ENCODE measurements at regions not wholly inside any gene's neighbourhood (a gene's known extent, or its start where the extent isn't known, plus 50 kb on each side); places are given as distances from the start of the nearest gene placed in this dataset.

DNA sequence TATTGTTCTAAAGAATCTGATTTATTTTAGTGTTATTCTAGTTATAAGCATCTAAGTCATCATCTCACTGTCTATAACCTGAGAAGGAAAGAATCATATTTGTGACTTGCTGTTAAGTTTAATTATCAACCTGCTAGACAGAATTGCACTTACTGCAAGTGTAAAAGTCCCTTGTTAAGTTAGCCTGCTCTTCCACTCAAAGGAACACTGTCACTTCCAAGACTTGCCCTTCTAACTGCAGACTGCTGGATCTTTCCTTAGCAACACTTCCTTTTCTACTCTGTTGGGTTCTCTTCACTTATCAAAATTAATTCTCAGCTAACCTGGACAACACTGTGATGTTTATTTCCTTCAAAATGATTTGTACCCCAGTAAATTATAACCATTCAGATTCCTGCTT is 323.2 kb upstream of the TFPI start:
- intact Hi-C loops (cut with micrococcal nuclease; ENCODE audit: unreplicated experiment), result no loop called here
- POLR2A ChIA-PET, result interaction anchor here (0.9 kb wide), 1 partner anchor 16 kb away, joined by 3 read pairs; no protein-coding TSS in a partner anchor
- BruUV-seq (replicated peaks), result no TSS peak
- H3K27ac ChIP-seq (ENCODE audit: low read depth, low read length, poor library complexity, severe bottlenecking), result no peak overlapping the region
- no peak overlapping the region for H3K4me3 ChIP-seq (ENCODE audit: low read depth, low read length, poor library complexity, severe bottlenecking)
- H3K36me3 ChIP-seq (ENCODE audit: insufficient read depth, low read length), result no peaks in the 10 kb centered on the region
- no peaks in the 10 kb centered on the region for H3K9me2 ChIP-seq (ENCODE audit: insufficient read depth, low read length)
- H3K4me1 ChIP-seq (ENCODE audit: insufficient read depth, low read length, poor library complexity, severe bottlenecking), result no peaks in the 10 kb centered on the region
- CTCF ChIA-PET (ENCODE audit: unreplicated experiment), result no interaction called here
- no peak overlapping the region for H2AFZ ChIP-seq (ENCODE audit: low read length)
- H3K9me3 ChIP-seq (ENCODE audit: low read length), result no peaks in the 10 kb centered on the region
- no peak for DNase-seq (ENCODE audit: low spot score)
- H3K4me2 ChIP-seq (ENCODE audit: low read length), result no peak overlapping the region
- no peaks in the 10 kb centered on the region for H4K20me1 ChIP-seq (ENCODE audit: insufficient read depth, low read length)
- no peaks in the 10 kb centered on the region for H3K79me2 ChIP-seq (ENCODE audit: insufficient read depth, low read depth, low read length)
- TF ChIP-seq EZH2phosphoT487 (IDR thresholded peaks at IDR 0.05; ENCODE audit: borderline replicate concordance, low read depth, low read length), result no peak
- TF ChIP-seq, protein P1, sequence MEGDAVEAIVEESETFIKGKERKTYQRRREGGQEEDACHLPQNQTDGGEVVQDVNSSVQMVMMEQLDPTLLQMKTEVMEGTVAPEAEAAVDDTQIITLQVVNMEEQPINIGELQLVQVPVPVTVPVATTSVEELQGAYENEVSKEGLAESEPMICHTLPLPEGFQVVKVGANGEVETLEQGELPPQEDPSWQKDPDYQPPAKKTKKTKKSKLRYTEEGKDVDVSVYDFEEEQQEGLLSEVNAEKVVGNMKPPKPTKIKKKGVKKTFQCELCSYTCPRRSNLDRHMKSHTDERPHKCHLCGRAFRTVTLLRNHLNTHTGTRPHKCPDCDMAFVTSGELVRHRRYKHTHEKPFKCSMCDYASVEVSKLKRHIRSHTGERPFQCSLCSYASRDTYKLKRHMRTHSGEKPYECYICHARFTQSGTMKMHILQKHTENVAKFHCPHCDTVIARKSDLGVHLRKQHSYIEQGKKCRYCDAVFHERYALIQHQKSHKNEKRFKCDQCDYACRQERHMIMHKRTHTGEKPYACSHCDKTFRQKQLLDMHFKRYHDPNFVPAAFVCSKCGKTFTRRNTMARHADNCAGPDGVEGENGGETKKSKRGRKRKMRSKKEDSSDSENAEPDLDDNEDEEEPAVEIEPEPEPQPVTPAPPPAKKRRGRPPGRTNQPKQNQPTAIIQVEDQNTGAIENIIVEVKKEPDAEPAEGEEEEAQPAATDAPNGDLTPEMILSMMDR (conservative IDR thresholded peaks at IDR 0.05; ENCODE audit: low read length), result no peak

DNA sequence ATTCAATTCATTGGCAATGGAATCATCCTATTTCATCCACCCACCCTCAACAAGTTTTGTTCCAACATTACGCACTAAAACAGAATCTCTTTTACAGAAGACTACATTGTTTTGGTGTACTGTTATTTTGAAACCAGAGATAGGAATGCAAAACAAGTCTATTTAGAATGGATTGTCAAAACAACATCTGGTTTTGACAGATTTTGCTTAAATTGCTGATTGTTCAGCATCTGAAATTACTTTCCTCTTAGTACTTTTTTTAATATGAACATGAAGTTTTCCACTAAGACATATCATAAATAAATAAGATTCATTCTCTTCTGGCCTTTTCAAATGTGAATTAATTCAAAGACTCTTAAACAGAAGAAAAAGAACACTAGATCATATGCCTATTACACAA is 323.9 kb upstream of the TFPI start:
- POLR2A ChIA-PET, result no interaction called here

DNA sequence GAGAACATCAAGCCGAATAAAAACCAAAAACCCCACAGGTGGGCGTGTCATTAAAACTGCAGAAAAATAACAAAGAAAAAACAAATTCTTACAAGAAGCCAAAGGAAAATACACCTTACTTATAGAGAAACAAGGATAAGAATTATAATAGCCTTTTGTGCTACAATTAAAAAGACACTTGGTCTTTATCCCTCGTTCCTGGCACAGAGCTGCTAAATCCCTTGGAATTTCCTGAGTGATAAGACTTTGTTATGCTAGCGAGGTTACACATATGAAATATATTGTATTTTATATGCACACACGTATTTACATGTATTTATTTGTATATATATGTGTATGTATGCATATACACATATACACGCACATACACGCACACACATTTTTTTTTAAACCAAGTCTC is 325.3 kb upstream of the TFPI start:
- Histone ChIP-seq H3K4me1 (ENCODE audit: insufficient read depth, low read length, poor library complexity, severe bottlenecking) (no peaks in the 10 kb centered on the region), H3K36me3 (ENCODE audit: insufficient read depth, low read length) (no peaks in the 10 kb centered on the region), H3K4me3 (ENCODE audit: low read depth, low read length, poor library complexity, severe bottlenecking) (no peak overlapping the region), H3K4me2 (ENCODE audit: low read length) (no peak overlapping the region), H3K27ac (ENCODE audit: low read depth, low read length, poor library complexity, severe bottlenecking) (no peak overlapping the region), H3K79me2 (ENCODE audit: insufficient read depth, low read depth, low read length) (no peaks in the 10 kb centered on the region), H4K20me1 (ENCODE audit: insufficient read depth, low read length) (no peaks in the 10 kb centered on the region), H3K9me3 (ENCODE audit: low read length) (no peaks in the 10 kb centered on the region), H3K9me2 (ENCODE audit: insufficient read depth, low read length) (no peaks in the 10 kb centered on the region), H2AFZ (ENCODE audit: low read length) (no peak overlapping the region)
- intact Hi-C loops (cut with micrococcal nuclease; ENCODE audit: unreplicated experiment), result no loop called here
- no TSS peak for BruUV-seq (replicated peaks)
- no peak for DNase-seq (ENCODE audit: low spot score)
- ChIA-PET CTCF (ENCODE audit: unreplicated experiment) (no interaction called here), POLR2A (interaction anchor here (1.2 kb wide), 1 partner anchor 12 kb away, joined by 3 read pairs; no protein-coding TSS in a partner anchor)
- TF ChIP-seq, protein P1 (conservative IDR thresholded peaks at IDR 0.05; ENCODE audit: low read length), result no peak
- no peak for TF ChIP-seq EZH2phosphoT487 (IDR thresholded peaks at IDR 0.05; ENCODE audit: borderline replicate concordance, low read depth, low read length)

More for the DNA sequence above, 323.9 kb upstream of the TFPI start:
- TF ChIP-seq, protein P1 (conservative IDR thresholded peaks at IDR 0.05; ENCODE audit: low read length), result no peak
- TF ChIP-seq EZH2phosphoT487 (IDR thresholded peaks at IDR 0.05; ENCODE audit: borderline replicate concordance, low read depth, low read length), result no peak
- Histone ChIP-seq H3K79me2 (ENCODE audit: insufficient read depth, low read depth, low read length) (no peaks in the 10 kb centered on the region), H3K27ac (ENCODE audit: low read depth, low read length, poor library complexity, severe bottlenecking) (no peak overlapping the region), H3K4me3 (ENCODE audit: low read depth, low read length, poor library complexity, severe bottlenecking) (no peak overlapping the region), H3K36me3 (ENCODE audit: insufficient read depth, low read length) (no peaks in the 10 kb centered on the region), H3K9me3 (ENCODE audit: low read length) (no peaks in the 10 kb centered on the region), H3K4me2 (ENCODE audit: low read length) (no peak overlapping the region), H4K20me1 (ENCODE audit: insufficient read depth, low read length) (no peaks in the 10 kb centered on the region), H3K4me1 (ENCODE audit: insufficient read depth, low read length, poor library complexity, severe bottlenecking) (no peaks in the 10 kb centered on the region), H2AFZ (ENCODE audit: low read length) (no peak overlapping the region), H3K9me2 (ENCODE audit: insufficient read depth, low read length) (no peaks in the 10 kb centered on the region)
- CTCF ChIA-PET (ENCODE audit: unreplicated experiment), result no interaction called here
- intact Hi-C loops (cut with micrococcal nuclease; ENCODE audit: unreplicated experiment), result no loop called here
- DNase-seq (ENCODE audit: low spot score), result no peak
- no TSS peak for BruUV-seq (replicated peaks)

All from OCI-LY7 (cell line).